ENCODE measurements at regions not wholly inside any gene's neighbourhood (a gene's known extent, or its start where the extent isn't known, plus 50 kb on each side); places are given as distances from the start of the nearest gene placed in this dataset.
"Not testable (repeated sequence)": the region's sequence is repeated elsewhere in the genome, so short reads cannot be mapped to it uniquely, and the experiment has no call there.

DNA sequence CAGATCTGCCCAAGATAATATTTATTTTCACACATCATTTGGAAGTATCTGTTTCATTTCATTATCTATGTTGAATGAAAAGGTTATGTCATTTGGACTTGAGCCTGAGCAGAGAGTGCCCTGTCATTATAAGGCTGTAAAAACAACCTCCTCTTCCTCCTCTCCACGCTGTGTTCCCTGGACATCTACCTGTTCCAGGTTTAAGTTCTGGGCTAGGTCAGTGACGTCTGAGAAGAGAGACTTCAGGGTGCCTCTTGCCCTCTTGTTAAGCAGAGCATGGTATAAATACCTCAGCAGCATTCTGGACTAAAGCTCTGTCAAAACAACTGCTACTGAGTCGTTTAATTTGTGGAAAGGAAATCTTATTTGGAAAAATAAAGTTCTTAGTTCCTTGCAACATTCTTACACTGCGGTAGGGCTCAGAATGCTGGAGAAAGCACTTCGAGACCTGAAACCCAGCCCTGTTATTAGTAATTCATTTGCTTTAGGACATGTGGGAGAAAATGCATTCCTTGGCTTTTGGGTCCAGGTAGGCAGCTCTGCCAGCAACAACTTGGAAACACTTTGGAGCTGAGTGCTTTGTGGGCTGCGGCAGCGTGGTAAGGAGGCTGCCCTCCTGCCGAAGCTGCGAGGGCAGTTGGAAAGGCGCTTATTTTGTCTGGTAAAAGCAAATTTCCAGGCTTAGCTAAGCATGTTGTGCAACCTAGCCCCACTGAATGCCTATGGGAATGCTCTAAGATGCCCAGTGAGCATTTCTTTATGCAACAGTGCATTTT lies 91.8 kb upstream of the NEDD4L start:
- DNase-seq = no peak

DNA sequence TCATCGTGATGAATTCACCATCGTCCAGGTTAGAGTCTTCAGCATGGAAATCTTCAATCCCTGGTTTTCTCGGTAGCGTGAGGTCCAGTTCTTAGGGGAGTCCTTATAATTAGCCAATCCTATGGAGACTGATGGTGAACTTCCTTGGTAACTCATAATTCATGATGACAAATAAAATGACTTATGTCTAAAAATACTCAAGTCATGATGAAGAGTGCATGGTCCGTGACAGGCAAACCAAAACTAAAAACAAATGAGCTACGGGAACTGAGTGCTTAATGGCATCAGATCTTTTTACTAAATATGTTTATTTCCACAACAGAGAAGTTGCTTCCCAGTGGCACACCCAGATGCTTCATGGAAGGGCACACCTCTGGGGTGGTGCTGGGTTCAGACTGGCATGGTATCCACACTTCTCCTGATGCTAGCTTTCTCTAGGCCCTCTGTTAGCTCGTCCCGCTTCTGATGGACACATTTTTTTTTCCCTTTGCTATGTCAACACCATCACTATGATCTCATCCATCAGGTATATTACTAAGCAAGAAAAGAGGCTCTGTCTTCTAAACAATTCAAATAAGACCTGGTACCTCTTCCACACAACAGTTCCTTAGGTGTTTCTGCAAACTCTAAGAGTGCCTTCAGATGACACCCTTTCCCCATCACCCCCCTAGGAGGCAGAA lies 92.8 kb upstream of the NEDD4L start:
- DNase-seq = no peak

DNA sequence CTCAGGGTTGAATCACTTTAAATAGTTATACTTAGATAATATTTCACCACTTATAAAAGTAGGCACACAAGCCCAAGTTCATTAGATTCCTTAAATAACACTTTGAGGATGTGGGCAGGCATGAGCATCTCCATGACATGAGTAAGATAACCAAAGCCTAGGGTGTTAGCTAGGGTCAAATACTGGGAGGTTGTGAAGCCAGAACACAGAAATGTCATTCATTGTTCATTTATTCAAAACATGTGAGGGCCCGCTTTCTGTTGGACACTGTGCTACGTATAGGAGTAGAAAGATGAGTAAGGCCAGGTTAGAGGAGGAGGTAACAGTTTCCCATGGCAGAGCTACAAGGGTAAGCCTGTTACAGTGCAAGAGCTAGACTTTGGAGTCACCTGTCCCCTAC lies 93.5 kb upstream of the NEDD4L start:
- no peak for DNase-seq

GRCh38 chr18:57949335-57949734 lies 94.7 kb upstream of the NEDD4L start:
- not testable (repeated sequence) for DNase-seq

DNA sequence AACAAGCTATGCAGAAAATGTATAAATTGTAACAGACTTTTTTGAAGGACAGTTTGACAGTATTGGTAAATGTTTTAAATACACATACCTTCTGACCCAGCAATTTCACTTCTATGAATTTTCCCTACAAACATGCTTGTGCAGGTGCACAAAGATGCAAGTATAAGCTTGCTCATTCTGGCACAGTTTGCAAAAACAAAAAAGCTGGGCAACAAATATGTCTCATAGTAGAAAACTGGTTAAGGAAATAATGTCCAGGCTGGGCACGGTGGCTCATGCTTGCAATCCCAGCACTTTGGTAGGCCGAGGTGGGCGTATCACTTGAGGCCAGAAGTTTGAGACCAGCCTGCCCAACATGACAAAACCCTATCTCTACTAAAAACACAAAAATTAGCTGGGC lies 96.9 kb upstream of the NEDD4L start:
- no peak for DNase-seq

DNA sequence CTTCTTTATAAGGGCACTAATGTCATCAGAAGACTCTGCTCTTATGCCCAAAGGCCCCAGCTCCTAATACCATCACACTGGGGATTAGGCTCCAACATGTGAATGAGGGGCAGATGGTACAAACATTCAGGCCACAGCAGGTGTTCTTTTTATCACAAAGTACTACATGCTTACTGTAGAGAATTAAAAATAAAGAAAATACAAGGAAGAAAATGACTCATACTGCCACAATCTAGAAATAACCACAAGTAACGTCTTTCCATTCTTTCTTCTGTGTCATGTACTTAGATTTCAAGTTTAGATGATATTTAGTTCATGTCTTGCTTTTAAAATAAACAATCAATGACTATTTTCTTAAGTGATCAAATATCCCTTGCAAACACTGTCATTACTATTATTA lies 100.3 kb upstream of the NEDD4L start:
- DNase-seq = no peak

- DNase-seq = peak in 1 of 2 experiments; percentile 26
Observed at GRCh38 chr18:57942493-57942892, 101.5 kb upstream of the NEDD4L start.

- no peak for DNase-seq
Observed at GRCh38 chr18:57941841-57942489, 102.1 kb upstream of the NEDD4L start.

DNA sequence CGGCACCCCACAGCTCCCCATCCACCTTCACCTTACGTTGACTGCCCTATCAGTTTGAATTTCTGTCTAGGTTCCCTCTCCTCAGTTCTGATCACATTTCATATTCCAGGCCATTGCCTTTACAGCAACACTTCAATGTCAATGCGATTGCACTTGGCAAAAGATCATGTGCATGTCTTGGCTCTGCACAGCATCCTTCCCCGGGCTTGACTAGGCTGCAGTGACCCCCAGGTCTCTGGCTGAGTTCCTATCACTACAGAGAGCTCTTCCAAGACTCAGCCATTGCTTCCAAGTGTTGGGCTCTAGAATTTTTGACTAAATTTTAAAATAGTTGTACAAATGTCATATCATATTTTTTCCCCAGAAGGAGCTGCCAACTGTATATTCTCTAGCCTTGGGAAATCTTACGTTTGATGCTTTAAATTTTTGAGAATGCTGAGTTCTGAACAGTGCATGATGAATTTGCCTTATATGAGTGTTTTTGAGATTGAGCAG lies 103.8 kb upstream of the NEDD4L start:
- DNase-seq = no peak

GRCh38 chr18:57934375-57934774 lies 109.7 kb upstream of the NEDD4L start:
- not testable (repeated sequence) for DNase-seq

DNA sequence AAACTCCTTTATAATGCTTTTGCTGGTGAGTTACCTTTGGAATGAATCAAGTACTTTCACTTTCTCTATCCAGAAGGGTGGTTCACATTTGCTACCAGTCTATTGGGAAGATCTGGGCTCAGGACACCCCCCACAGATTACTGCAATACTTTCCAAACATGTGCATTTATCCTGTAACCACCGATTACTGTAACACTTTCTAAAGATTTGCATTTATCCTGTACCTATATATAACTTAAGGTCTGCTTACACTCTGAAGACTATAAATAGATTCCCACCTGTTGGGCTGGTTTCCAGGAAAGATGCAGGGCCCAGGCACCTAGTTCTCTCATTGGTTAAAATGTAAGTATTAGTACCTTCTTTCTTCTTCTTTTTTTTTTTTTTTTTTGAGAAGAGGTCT lies 113.0 kb upstream of the NEDD4L start:
- DNase-seq = peak in 1 of 2 experiments; percentile 14

- no peak for DNase-seq
Observed at GRCh38 chr18:57930476-57930875, 113.5 kb upstream of the NEDD4L start.

DNA sequence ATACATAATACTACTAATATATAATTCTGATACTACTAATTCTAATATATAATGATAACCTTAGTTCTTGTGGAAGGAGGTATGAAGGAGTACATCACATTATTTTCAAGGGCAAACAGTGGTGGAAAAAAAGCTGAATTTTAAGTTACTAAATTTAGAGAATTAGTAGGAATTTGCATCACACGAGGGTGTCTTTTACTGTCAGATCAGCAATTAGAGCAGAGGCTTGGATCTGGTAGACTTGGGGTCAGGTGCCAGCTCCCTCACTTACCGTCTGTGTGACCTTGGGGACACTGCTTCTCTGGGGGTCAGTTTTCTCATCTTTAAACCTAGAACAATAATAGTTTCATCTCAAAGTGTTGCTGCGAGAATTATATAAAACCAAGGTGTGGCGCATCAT lies 114.1 kb upstream of the NEDD4L start:
- no peak for DNase-seq

DNA sequence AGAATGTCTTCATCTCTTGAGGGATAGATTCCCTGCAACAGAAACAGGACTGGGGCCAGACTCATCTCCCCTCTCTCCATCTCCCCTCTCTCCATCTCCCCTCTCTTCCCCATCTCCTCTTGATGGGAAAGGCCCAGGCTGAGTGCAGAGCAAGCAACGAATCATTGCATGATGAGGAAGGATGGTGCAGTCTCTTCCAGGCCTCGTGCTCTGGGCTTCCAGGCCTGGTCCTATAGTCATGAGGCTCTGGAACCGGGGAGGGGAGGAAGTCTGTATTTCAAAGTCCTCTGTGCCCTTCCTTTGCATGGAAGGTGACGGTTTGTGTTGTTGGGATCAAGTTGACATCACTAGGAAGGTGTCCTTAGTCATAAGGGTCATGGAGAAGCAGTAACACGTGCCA lies 115.6 kb upstream of the NEDD4L start:
- no peak for DNase-seq

DNA sequence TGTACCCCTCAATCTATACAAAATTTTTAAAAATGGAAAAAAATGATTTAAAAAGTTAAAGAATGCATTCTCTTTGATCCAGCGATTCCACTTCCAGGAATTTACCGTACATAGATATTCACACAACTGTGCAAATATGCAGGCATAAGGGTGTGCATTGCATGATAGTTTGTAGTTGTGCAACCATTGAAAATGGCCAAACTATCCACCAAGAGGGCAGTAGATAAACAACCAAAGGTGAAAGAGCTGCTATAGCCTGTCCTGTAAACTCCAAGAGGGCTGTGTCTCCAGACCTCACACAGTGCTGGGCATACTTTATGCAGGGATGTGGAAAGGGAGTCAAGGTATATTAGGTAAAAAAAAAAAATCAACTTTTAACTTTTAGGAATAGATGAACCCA lies 116.5 kb upstream of the NEDD4L start:
- DNase-seq = no peak

DNA sequence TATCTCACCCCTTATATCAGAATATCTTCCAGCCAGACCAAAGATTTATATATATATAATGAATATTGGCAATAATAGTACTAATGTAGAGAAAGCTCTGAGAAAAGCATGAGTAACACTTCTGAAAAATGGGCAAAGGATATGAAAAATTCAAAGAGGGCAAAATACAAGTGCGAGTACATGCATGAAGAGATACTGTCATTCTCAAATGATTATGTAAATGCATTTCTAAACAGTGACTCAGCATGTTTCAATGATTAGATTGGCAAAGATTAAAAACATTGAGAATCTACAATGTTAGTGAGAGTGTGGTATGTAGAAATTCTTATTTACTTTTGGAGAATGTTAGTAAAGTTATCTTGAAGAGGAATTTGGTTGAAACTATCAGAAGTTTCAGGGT lies 118.3 kb upstream of the NEDD4L start:
- DNase-seq = no peak

- DNase-seq = no peak
Observed at GRCh38 chr18:57923611-57924010, 120.4 kb upstream of the NEDD4L start.

- DNase-seq = no peak
Observed at GRCh38 chr18:57922885-57923284, 119.8 kb upstream of the ATP8B1 start.

GRCh38 chr18:57921708-57922107 lies 118.6 kb upstream of the ATP8B1 start:
- no peak for DNase-seq

DNA sequence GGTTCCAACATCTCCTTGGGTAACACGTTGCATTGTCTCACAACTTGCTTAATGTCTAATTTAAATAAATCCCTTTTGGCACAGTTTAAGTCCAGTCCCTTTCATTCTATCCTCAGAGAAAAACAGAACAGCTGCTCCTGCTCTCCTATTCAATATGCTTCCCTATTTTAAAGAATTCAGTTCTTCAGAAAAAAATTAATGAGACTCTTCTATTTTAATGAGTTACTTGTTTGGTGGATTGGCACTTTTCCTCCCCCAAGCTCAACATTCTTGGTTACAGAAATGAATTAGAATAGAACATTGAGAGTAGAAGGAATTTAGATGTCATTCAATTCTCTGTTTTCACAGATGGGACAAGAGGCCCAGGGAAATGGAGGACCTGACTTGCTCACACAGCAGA lies 116.9 kb upstream of the ATP8B1 start:
- no peak for DNase-seq

- DNase-seq = peak in 1 of 2 experiments; percentile 32
Observed at GRCh38 chr18:57918601-57919000, 115.5 kb upstream of the ATP8B1 start.

DNA sequence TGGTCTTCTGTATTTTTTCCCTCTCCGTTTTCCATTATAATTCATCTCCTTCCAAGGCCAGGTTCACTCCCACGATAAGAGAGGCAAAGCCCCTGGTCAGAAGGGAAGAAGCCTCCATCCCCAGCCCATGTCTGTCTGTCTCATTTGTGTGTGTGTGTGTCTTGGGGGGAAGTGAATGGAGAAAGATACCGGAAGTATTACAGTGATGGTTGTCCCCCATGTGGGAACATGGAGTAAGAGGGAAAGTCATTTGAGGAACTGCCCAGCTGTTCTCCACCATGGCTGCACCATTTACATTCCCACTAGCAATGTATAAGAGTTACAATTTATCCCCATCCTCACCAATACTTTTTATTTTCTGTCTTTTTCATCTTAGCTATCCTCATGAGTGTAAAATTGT lies 113.6 kb upstream of the ATP8B1 start:
- no peak for DNase-seq

GRCh38 chr18:57915865-57916582 lies 112.9 kb upstream of the ATP8B1 start:
- peak; percentile 84 to 89 for DNase-seq
